Thyroid gland (tissue), 4 donors: ENCODE measurements at regions not wholly inside any gene's neighbourhood (a gene's known extent, or its start where the extent isn't known, plus 50 kb on each side); places are given as distances from the start of the nearest gene placed in this dataset.

ENCODE experiments used
- CTCF ChIP-seq, 6 experiments: fragments of 200-600 bp in 3 of 6; fragments of 450-650 bp in 3 of 6; sonication (generic) in 3 of 6; IDR thresholded peaks; one replicate each; pipeline ENCODE4 v1.5.1; 2016 to 2019; ENCODE audit warnings: antibody characterized with exemption in 6 of 6, mild to moderate bottlenecking in 2 of 6, inconsistent platforms in 1 of 6, moderate library complexity in 1 of 6
- POLR2A ChIP-seq, 2 donors: fragments of 450-650 bp; IDR thresholded peaks; one replicate each; pipeline ENCODE4 v1.6.1; 2017; ENCODE audit warnings: antibody characterized with exemption in 2 of 2, mild to moderate bottlenecking in 2 of 2, moderate library complexity in 1 of 2

DNA sequence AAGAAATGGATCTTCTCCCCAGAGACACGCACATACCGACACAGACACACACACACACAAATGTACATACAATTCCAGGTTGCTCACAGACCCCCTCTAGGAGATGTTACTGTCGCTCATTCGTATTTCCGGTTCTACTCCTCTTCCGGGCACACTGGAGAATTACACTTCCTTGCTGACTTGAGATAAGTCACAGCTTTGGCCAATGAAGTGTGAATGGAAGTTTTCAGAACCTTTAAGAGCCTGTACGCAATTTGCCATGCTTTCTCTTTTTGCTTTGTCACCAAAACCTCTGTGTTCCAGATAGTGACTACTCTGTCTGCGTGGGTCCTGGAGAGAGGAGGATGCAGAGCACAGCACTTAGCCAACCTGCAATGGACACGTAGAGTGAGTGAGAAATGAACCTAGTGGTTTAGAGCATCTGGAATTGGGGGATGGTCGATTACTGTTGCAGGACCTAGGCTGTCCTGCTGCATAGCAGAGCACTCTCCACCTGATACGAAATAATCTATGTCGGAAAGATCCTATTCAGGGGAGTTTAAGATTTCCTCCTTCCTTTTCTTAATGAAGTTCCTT is 239.5 kb upstream of the TET2 start:
- TF ChIP-seq CTCF (IDR thresholded peaks at IDR 0.05) (no peak), POLR2A (IDR thresholded peaks at IDR 0.05) (no peak)
